ENCODE measurements at regions not wholly inside any gene's neighbourhood (a gene's known extent, or its start where the extent isn't known, plus 50 kb on each side); places are given as distances from the start of the nearest gene placed in this dataset.

- DNase-seq (ENCODE audit: low read depth in 1 of 2, low spot score in 1 of 2) (no peak), FAIRE-seq (no peak), ATAC-seq (no peak)
- no peaks in the 10 kb centered on the region for H3K4me1 ChIP-seq
- H3K4me3 ChIP-seq = no peak overlapping the region
- WGBS (ENCODE audit: missing lambda C conversion rate) = 72% methylated on average over 5 of the region's 5 CpGs
- POLR2A ChIA-PET = no interaction called here
- no peak for TF ChIP-seq NPAS2 (CRISPR knock-in tag; IDR thresholded peaks at IDR 0.05; ENCODE audit: borderline replicate concordance)
- no peak for TF ChIP-seq CTCF (IDR thresholded peaks at IDR 0.05)
- no peak for TF ChIP-seq RAD21 (conservative IDR thresholded peaks at IDR 0.05 in 1 of 2, IDR thresholded peaks at IDR 0.05 in 1 of 2)
- TF ChIP-seq JUNB (IDR thresholded peaks at IDR 0.05) = no peak
- TF ChIP-seq TP53 (CRISPR knock-in tag; IDR thresholded peaks at IDR 0.05) = no peak
- no peak for TF ChIP-seq RCOR1 (IDR thresholded peaks at IDR 0.05; ENCODE audit: low read depth, low read length)
- no peak for TF ChIP-seq CBX8 (IDR thresholded peaks at IDR 0.05)
- no peak for TF ChIP-seq HOXA7 (CRISPR knock-in tag; IDR thresholded peaks at IDR 0.05)
- TF ChIP-seq ZSCAN20 (CRISPR knock-in tag; IDR thresholded peaks at IDR 0.05) = no peak
- TF ChIP-seq HMGXB4 (CRISPR knock-in tag; IDR thresholded peaks at IDR 0.05; ENCODE audit: borderline replicate concordance) = no peak
- no peak for TF ChIP-seq HOXB13 (CRISPR knock-in tag; IDR thresholded peaks at IDR 0.05; ENCODE audit: low read depth)
- no peak for TF ChIP-seq ZNF302 (CRISPR knock-in tag; IDR thresholded peaks at IDR 0.05)
- TF ChIP-seq SMC3 (IDR thresholded peaks at IDR 0.05) = no peak
- no peak for TF ChIP-seq E2F6 (IDR thresholded peaks at IDR 0.05; ENCODE audit: borderline replicate concordance, low read depth)
- no peak for TF ChIP-seq ELK1 (IDR thresholded peaks at IDR 0.05; ENCODE audit: low read depth, low read length)
- no peak for TF ChIP-seq FOSL2 (IDR thresholded peaks at IDR 0.05)
- TF ChIP-seq FOSL2 (CRISPR knock-in tag; IDR thresholded peaks at IDR 0.05) = no peak
- H3K9me3 ChIP-seq = no peaks in the 10 kb centered on the region
- no peak overlapping the region for H3K27ac ChIP-seq
- CTCF ChIA-PET = no interaction called here
- no peak overlapping the region for H3K4me2 ChIP-seq
These were observed 1482.8 kb downstream of the SLITRK5 start for GRCh38 chr13:89153941-89154340.

- no peak for DNase-seq (ENCODE audit: low read depth in 1 of 2, low spot score in 1 of 2)
- Histone ChIP-seq H3K9me3 (no peaks in the 10 kb centered on the region), H3K27ac (no peak overlapping the region), H3K4me2 (no peak overlapping the region), H3K4me3 (no peak overlapping the region), H3K4me1 (no peaks in the 10 kb centered on the region)
- ChIA-PET CTCF (no interaction called here), POLR2A (no interaction called here)
- ATAC-seq = no peak
- WGBS (ENCODE audit: missing lambda C conversion rate) = 78% methylated on average over 16 of the region's 16 CpGs
- no peak for TF ChIP-seq EP300 (IDR thresholded peaks at IDR 0.05)
- no peak for TF ChIP-seq NR3C1 (IDR thresholded peaks at IDR 0.05)
- no peak for TF ChIP-seq FOSL2 (IDR thresholded peaks at IDR 0.05)
- TF ChIP-seq FOSL2 (CRISPR knock-in tag; IDR thresholded peaks at IDR 0.05) = no peak
- TF ChIP-seq ZFP36 (IDR thresholded peaks at IDR 0.05; ENCODE audit: borderline replicate concordance, partially characterized antibody) = no peak
- TF ChIP-seq ELK1 (IDR thresholded peaks at IDR 0.05; ENCODE audit: low read depth, low read length) = no peak
- TF ChIP-seq KDM5A (IDR thresholded peaks at IDR 0.05) = no peak
- no peak for TF ChIP-seq HOXA7 (CRISPR knock-in tag; IDR thresholded peaks at IDR 0.05)
- TF ChIP-seq ZC3H11A (IDR thresholded peaks at IDR 0.05) = no peak
- TF ChIP-seq HES2 (IDR thresholded peaks at IDR 0.05) = no peak
- no peak for TF ChIP-seq JUN (IDR thresholded peaks at IDR 0.05)
- no peak for TF ChIP-seq BCL3 (IDR thresholded peaks at IDR 0.05)
- TF ChIP-seq KDM1A (IDR thresholded peaks at IDR 0.05; ENCODE audit: low read depth) = no peak
- no peak for TF ChIP-seq TFCP2L1 (CRISPR knock-in tag; IDR thresholded peaks at IDR 0.05)
- TF ChIP-seq EHMT2 (IDR thresholded peaks at IDR 0.05; ENCODE audit: low read depth) = no peak
- TF ChIP-seq SMC3 (IDR thresholded peaks at IDR 0.05) = no peak
- TF ChIP-seq NFE2L2 (conservative IDR thresholded peaks at IDR 0.05; ENCODE audit: low read length) = no peak
- no peak for TF ChIP-seq HOXB13 (CRISPR knock-in tag; IDR thresholded peaks at IDR 0.05; ENCODE audit: low read depth)
- no peak for TF ChIP-seq CEBPB (IDR thresholded peaks at IDR 0.05)
- no peak for FAIRE-seq
These were observed 1491.9 kb downstream of the SLITRK5 start for GRCh38 chr13:89163096-89163495.
